HL-60 (cell line): ENCODE measurements at regions not wholly inside any gene's neighbourhood (a gene's known extent, or its start where the extent isn't known, plus 50 kb on each side); places are given as distances from the start of the nearest gene placed in this dataset.

ENCODE experiments used
- DNase-seq, 2 experiments: peaks; one replicate each; pipeline ENCODE4 v3.0.0-alpha.2; 2010 to 2020; ENCODE audit warnings: low read depth in 1 of 2, low spot score in 1 of 2
- H3K27ac ChIP-seq: fragments of 250-450 bp; sonication (Bioruptor Pico); replicated peaks from 2 replicates; pipeline ENCODE4 v1.5.1; 2020; ENCODE audit warnings: mild to moderate bottlenecking, moderate library complexity
- H3K27me3 ChIP-seq: fragments of 250-450 bp; sonication (Bioruptor Pico); 2 replicates; pipeline ENCODE4 v1.5.1; 2021; ENCODE audit warnings: mild to moderate bottlenecking, moderate library complexity; ENCODE audit not compliant: insufficient read depth, poor library complexity, severe bottlenecking
- H3K4me3 ChIP-seq: replicated peaks from 2 replicates; pipeline ENCODE4 v1.5.1; 2011; ENCODE audit warnings: mild to moderate bottlenecking, control low read depth, low read length; ENCODE audit not compliant: insufficient read depth
- CTCF ChIP-seq: IDR thresholded peaks from one replicate; pipeline ENCODE4 v1.5.1; 2011; ENCODE audit warnings: low read length, control low read depth, inconsistent platforms; ENCODE audit not compliant: insufficient read depth
- GABPA ChIP-seq: IDR thresholded peaks from 2 replicates; pipeline ENCODE4 v1.6.1; 2012; ENCODE audit warnings: low read depth
- POLR2AphosphoS5 ChIP-seq: IDR thresholded peaks from 2 replicates; pipeline ENCODE4 v1.6.1; 2012; ENCODE audit warnings: low read depth
- REST ChIP-seq: IDR thresholded peaks from 2 replicates; pipeline ENCODE4 v1.6.1; 2012; ENCODE audit warnings: low read depth; ENCODE audit not compliant: insufficient replicate concordance
- SPI1 ChIP-seq: IDR thresholded peaks from 2 replicates; pipeline ENCODE4 v1.6.1; 2012; ENCODE audit warnings: low read depth, mild to moderate bottlenecking, borderline replicate concordance

DNA sequence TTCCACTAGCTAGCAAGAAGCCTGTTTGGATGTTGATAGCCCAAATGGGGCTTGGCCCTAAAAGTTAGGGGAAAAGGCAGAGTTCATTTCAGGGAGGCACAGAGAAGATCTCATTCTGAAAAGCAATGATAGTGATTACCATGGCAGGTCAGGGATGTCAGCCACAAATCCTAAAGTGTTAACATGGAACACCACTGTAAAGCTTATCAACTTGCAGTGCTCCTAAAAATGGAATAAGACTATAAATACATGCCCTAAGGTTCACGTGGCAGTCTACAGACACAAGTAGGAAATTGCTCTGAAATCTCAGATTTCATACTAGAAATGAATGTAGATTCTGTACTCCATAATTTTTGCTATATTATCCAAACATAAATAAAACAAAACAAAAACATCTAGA lies 280.0 kb upstream of the E2F7 start:
- no peak for TF ChIP-seq SPI1
- TF ChIP-seq POLR2AphosphoS5, result no peak
- TF ChIP-seq REST, result no peak
- no peak for TF ChIP-seq GABPA
- TF ChIP-seq CTCF, result no peak
- no peaks in the 10 kb centered on the region for H3K27me3 ChIP-seq
- H3K27ac ChIP-seq, result no peak overlapping the region
- H3K4me3 ChIP-seq, result no peak overlapping the region
- DNase-seq, result no peak

DNA sequence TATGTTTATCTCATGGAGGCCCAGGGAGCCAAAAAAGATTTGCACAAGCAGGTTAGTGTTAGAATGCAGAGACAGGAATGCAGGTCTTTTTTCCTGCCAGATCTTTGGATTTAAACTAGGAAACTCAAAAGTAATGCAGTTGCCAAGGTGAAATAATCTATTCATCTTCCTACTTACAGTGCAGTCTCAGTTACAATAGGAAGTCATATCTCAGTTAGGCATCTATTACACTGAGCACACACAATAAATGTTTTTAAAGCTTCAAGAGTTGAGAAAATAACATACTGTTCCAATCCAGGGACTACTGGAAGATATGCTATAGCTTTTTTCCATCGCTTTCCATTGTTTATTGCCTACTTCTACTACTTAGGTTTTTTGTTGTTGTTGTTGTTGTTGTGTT lies 279.3 kb upstream of the E2F7 start:
- no peak for TF ChIP-seq REST
- TF ChIP-seq SPI1, result no peak
- no peak for TF ChIP-seq CTCF
- no peak for TF ChIP-seq GABPA
- no peak for TF ChIP-seq POLR2AphosphoS5
- Histone ChIP-seq H3K27me3 (no peaks in the 10 kb centered on the region), H3K27ac (no peak overlapping the region), H3K4me3 (no peak overlapping the region)
- no peak for DNase-seq

GRCh38 chr12:77343291-77343690 lies 277.9 kb upstream of the E2F7 start:
- TF ChIP-seq REST (no peak), GABPA (no peak), CTCF (no peak), SPI1 (no peak), POLR2AphosphoS5 (no peak)
- Histone ChIP-seq H3K4me3 (no peak overlapping the region), H3K27ac (no peak overlapping the region), H3K27me3 (no peaks in the 10 kb centered on the region)
- DNase-seq, result no peak
